SK-N-SH (cell line): ENCODE measurements at regions not wholly inside any gene's neighbourhood (a gene's known extent, or its start where the extent isn't known, plus 50 kb on each side); places are given as distances from the start of the nearest gene placed in this dataset.
"Not testable (repeated sequence)": the region's sequence is repeated elsewhere in the genome, so short reads cannot be mapped to it uniquely, and the experiment has no call there.

Experiments
- CHD2 ChIP-seq: fragments of 150-350 bp; IDR thresholded peaks from 2 replicates; pipeline ENCODE4 v1.6.1; 2018; ENCODE audit warnings: low read length; ENCODE audit not compliant: partially characterized antibody
- CTCF ChIP-seq: fragments of 200-600 bp; sonication (generic); IDR thresholded peaks from 2 replicates; pipeline ENCODE4 v1.6.1; 2017; ENCODE audit warnings: antibody characterized with exemption, mild to moderate bottlenecking, moderate library complexity
- POLR2AphosphoS5 ChIP-seq: IDR thresholded peaks from 2 replicates; pipeline ENCODE4 v1.6.1; 2012; ENCODE audit warnings: low read depth, low read length
- SMC3 ChIP-seq: IDR thresholded peaks from 2 replicates; pipeline ENCODE4 v1.6.1; 2012; ENCODE audit warnings: low read depth, low read length, improper control_type of control experiment

GRCh38 chrX:117821472-117821871 lies 295.1 kb downstream of the KLHL13 start:
- not testable (repeated sequence) for TF ChIP-seq SMC3, CTCF, POLR2AphosphoS5, CHD2
